Astrocyte of the hippocampus (primary cell): ENCODE measurements at regions not wholly inside any gene's neighbourhood (a gene's known extent, or its start where the extent isn't known, plus 50 kb on each side); places are given as distances from the start of the nearest gene placed in this dataset.
"Not testable (repeated sequence)": the region's sequence is repeated elsewhere in the genome, so short reads cannot be mapped to it uniquely, and the experiment has no call there.

Source experiments
- DNase-seq: peaks from one replicate; pipeline ENCODE4 v3.0.0; 2011; ENCODE audit warnings: low read depth, low spot score

- not testable (repeated sequence) for DNase-seq
Observed at GRCh38 chr7:125258876-125259417, 329.3 kb upstream of the POT1 start.

- DNase-seq: no peak
Observed at GRCh38 chr7:125257617-125258016, 328.0 kb upstream of the POT1 start.

GRCh38 chr7:125256446-125256845 is 326.8 kb upstream of the POT1 start:
- no peak for DNase-seq

- no peak for DNase-seq
Observed at GRCh38 chr7:125255810-125256209, 326.2 kb upstream of the POT1 start.

- DNase-seq: no peak
Observed at GRCh38 chr7:125254566-125254965, 324.9 kb upstream of the POT1 start.

- peak; percentile 10 for DNase-seq
Observed at GRCh38 chr7:125253452-125254190, 324.0 kb upstream of the POT1 start.

- DNase-seq: no peak
Observed at GRCh38 chr7:125247514-125248098, 318.0 kb upstream of the POT1 start.

GRCh38 chr7:125246706-125247105 is 317.1 kb upstream of the POT1 start:
- no peak for DNase-seq

- DNase-seq: no peak
Observed at GRCh38 chr7:125241548-125241947, 311.9 kb upstream of the POT1 start.

GRCh38 chr7:125222596-125222995 is 293.0 kb upstream of the POT1 start:
- DNase-seq: no peak

- no peak for DNase-seq
Observed at GRCh38 chr7:125218076-125218475, 288.5 kb upstream of the POT1 start.

GRCh38 chr7:125201002-125201401 is 271.4 kb upstream of the POT1 start:
- no peak for DNase-seq

- no peak for DNase-seq
Observed at GRCh38 chr7:125197731-125198393, 268.2 kb upstream of the POT1 start.

GRCh38 chr7:125195156-125195555 is 265.5 kb upstream of the POT1 start:
- peak; percentile 54 for DNase-seq

GRCh38 chr7:125193263-125193662 is 263.6 kb upstream of the POT1 start:
- DNase-seq: peak; percentile 3

GRCh38 chr7:125184801-125185200 is 255.2 kb upstream of the POT1 start:
- DNase-seq: no peak

- not testable (repeated sequence) for DNase-seq
Observed at GRCh38 chr7:125181569-125182267, 252.1 kb upstream of the POT1 start.

GRCh38 chr7:125173571-125173970 is 243.9 kb upstream of the POT1 start:
- DNase-seq: peak; percentile 4

GRCh38 chr7:125169088-125169487 is 239.5 kb upstream of the POT1 start:
- DNase-seq: no peak

- no peak for DNase-seq
Observed at GRCh38 chr7:125154930-125155329, 225.3 kb upstream of the POT1 start.

GRCh38 chr7:125149151-125149550 is 219.5 kb upstream of the POT1 start:
- peak; percentile 59 for DNase-seq

GRCh38 chr7:125147047-125147446 is 217.4 kb upstream of the POT1 start:
- no peak for DNase-seq
